ENCODE measurements at regions not wholly inside any gene's neighbourhood (a gene's known extent, or its start where the extent isn't known, plus 50 kb on each side); places are given as distances from the start of the nearest gene placed in this dataset.

GRCh38 chr12:24185782-24186181 lies 236.3 kb upstream of the SOX5 start:
- DNase-seq (ENCODE audit: low read depth), result no peak
- TF ChIP-seq CTCF (conservative IDR thresholded peaks at IDR 0.05; ENCODE audit: low read length), result no peak
- H3K4me3 ChIP-seq (ENCODE audit: low read length), result no peak overlapping the region

- no peak for TF ChIP-seq CTCF (conservative IDR thresholded peaks at IDR 0.05; ENCODE audit: low read length)
- no peak overlapping the region for H3K4me3 ChIP-seq (ENCODE audit: low read length)
Observed at GRCh38 chr12:24177889-24178288, 228.4 kb upstream of the SOX5 start.

DNA sequence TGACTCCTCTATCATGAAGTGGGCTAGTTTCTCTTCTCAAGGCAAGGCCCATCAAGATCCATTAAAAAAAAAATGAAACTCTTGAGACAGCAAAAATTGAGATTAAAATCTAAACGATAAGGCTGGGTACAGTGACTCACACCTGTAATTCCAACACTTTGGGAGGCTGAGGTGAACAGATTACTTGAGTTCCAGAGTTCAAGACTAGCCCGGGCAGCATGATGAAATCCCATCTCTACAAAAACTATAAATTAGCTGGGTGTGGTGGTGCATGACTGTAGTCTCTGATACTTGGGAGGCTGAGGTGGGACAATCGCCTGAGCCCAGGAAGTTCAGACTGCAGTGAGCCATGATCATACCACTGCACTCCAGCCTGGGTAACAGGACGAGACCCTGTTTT lies 226.5 kb upstream of the SOX5 start:
- H3K4me3 ChIP-seq (ENCODE audit: low read length), result no peak overlapping the region
- no peak for DNase-seq (ENCODE audit: low read depth)
- no peak for TF ChIP-seq CTCF (conservative IDR thresholded peaks at IDR 0.05; ENCODE audit: low read length)

More at GRCh38 chr12:24177889-24178288, 228.4 kb upstream of the SOX5 start:
- no peak for DNase-seq (ENCODE audit: low read depth)

DNA sequence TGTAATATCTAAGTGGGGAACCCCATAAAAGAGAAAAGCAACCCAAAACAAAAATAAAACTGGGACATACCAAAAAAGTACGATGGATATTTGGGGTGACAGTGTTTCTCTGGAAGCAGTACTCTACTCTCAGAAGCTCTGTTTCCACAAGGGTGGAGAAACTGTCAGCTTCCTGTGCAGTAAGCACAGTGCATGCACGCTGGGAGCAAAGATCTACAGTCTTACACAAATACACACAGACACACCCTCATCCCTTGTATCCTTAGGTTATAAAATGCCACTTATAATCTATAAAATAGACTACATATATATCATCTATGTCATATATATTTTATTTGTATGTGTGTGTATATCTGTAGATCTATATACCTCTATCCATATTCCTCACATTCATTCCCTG lies 225.8 kb upstream of the SOX5 start:
- DNase-seq (ENCODE audit: low read depth), result no peak

DNA sequence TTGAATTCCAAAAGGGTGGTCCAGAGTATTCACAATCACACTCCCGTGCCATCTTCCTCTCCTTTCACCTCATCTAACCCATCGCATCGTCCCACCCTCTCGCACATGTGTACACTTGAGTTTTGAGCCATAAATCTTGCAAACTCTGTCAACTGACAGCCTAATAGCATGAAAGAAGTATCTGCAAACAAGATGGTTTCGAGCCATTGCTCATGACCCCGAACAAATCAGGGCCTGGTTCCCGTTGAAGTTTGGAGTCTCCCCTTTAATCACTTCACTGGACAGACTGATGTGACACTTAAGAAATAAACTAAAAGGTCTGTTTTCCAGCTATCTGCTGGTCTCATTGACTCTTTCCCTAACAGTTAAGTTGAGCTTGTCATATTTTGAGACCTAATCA lies 223.6 kb upstream of the SOX5 start:
- DNase-seq (ENCODE audit: low read depth), result no peak
- H3K4me3 ChIP-seq (ENCODE audit: low read length), result no peak overlapping the region
- TF ChIP-seq CTCF (conservative IDR thresholded peaks at IDR 0.05; ENCODE audit: low read length), result no peak

More for the DNA sequence above, 225.8 kb upstream of the SOX5 start:
- H3K4me3 ChIP-seq (ENCODE audit: low read length), result no peak overlapping the region
- TF ChIP-seq CTCF (conservative IDR thresholded peaks at IDR 0.05; ENCODE audit: low read length), result no peak

DNA sequence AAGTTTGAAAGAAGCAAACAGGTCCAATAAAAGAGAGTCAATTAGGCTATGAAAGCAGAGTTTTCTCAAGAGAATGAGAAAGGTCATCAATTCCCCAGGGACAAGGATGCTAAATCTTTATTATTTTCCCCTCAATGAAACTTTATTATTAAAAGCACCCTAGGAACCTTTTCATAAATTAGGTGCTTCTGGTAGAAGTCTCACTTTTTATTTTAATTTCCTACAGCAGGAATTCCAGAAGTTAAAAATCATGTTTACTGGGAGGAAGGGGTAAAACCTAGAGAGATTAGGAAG lies 223.2 kb upstream of the SOX5 start:
- no peak for DNase-seq (ENCODE audit: low read depth)
- TF ChIP-seq CTCF (conservative IDR thresholded peaks at IDR 0.05; ENCODE audit: low read length), result no peak

DNA sequence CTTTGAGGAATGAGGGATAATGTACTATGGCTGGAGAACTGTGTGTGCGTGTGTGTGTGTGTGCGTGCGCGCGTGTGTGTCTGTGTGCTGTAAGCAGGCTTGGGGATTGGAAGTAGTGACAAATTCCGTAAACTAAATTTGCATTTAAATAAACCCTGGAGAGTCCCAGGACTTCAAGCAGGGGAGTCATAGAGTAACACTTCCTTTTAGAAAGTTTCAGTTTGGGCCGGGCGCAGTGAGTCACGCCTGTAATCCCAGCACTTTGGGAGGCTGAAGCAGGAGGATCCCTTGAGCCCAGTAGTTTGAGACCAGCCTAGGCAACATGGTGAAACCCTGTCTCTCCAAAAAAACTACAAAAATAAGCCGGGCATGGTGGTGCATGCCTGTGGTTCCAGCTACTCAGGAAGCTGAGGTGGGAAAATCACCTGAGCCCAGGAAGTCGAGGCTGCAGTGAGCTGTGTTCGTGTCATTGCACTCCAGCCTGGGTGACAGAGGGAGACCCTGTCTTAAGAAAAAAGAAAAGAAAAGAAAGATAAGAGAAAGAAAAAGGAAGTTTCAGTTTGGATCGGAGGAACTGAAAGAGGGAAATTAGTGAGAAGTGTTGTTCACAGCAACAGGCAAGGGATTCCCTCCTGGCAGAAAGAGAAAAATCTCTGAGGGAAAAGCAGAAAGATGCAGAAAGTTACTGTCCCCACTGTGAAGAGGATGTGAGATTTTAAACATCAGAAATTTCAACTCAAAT lies 222.7 kb upstream of the SOX5 start:
- no peak overlapping the region for H3K4me3 ChIP-seq (ENCODE audit: low read length)
- DNase-seq (ENCODE audit: low read depth), result no peak
- TF ChIP-seq CTCF (conservative IDR thresholded peaks at IDR 0.05; ENCODE audit: low read length), result no peak

More for the DNA sequence above, 223.2 kb upstream of the SOX5 start:
- no peak overlapping the region for H3K4me3 ChIP-seq (ENCODE audit: low read length)

Measured in AG10803 (cell line).